ENCODE measurements at regions not wholly inside any gene's neighbourhood (a gene's known extent, or its start where the extent isn't known, plus 50 kb on each side); places are given as distances from the start of the nearest gene placed in this dataset.

GRCh38 chr14:96629082-96629481, 126.9 kb downstream of the PAPOLA start:
- no CpG with 5 or more reads among the region's 9 CpGs for WGBS (ENCODE audit: extremely low coverage, insufficient read length, low lambda C conversion rate)
- Histone ChIP-seq H3K18ac (ENCODE audit: insufficient read length, low read depth, low read length) (no peak overlapping the region), H3K9ac (ENCODE audit: extremely low read depth, insufficient read length, low read length) (no peak overlapping the region), H3K9me3 (ENCODE audit: control insufficient read depth, low read depth, low read length) (no peaks in the 10 kb centered on the region), H2BK120ac (ENCODE audit: low read depth, low read length, poor library complexity, severe bottlenecking) (no peak overlapping the region), H3K27me3 (ENCODE audit: insufficient read depth, low read length) (no peaks in the 10 kb centered on the region), H2BK20ac (ENCODE audit: low read depth, low read length, poor library complexity, severe bottlenecking) (no peak overlapping the region), H3K4ac (ENCODE audit: low read depth, low read length) (no peak overlapping the region), H3K79me1 (ENCODE audit: insufficient read depth, low read depth, low read length, poor library complexity, severe bottlenecking) (no peaks in the 10 kb centered on the region), H3K4me2 (ENCODE audit: insufficient read depth, insufficient read length, low read length) (no peak overlapping the region), H4K5ac (ENCODE audit: insufficient read length, low read depth, low read length) (no peak overlapping the region), H3K27ac (ENCODE audit: insufficient read length, low read depth, low read length) (no peak overlapping the region), H3K56ac (ENCODE audit: insufficient read length, low read depth, low read length) (no peak overlapping the region), H3K14ac (ENCODE audit: insufficient read depth, low read length) (no peak overlapping the region), H3K23me2 (ENCODE audit: insufficient read length, low read depth, low read length, poor library complexity, severe bottlenecking) (no peaks in the 10 kb centered on the region), H2BK15ac (ENCODE audit: low read depth, low read length) (no peak overlapping the region), H2BK5ac (ENCODE audit: insufficient read length, low read length) (no peak overlapping the region), H3K79me2 (ENCODE audit: insufficient read depth, low read length) (no peaks in the 10 kb centered on the region), H2AFZ (ENCODE audit: low read length) (no peak overlapping the region), H4K20me1 (ENCODE audit: control insufficient read depth, insufficient read depth, insufficient read length) (no peaks in the 10 kb centered on the region), H3K4me1 (ENCODE audit: insufficient read depth, low read length) (no peaks in the 10 kb centered on the region), H4K91ac (ENCODE audit: insufficient read length, low read depth, low read length) (no peak overlapping the region), H3K23ac (ENCODE audit: insufficient read length, low read depth, low read length) (no peak overlapping the region), H2AK5ac (ENCODE audit: insufficient read length, low read length) (no peak overlapping the region), H4K8ac (replicated peaks; ENCODE audit: insufficient read length, low read depth, low read length) (no peak overlapping the region), H2BK12ac (ENCODE audit: insufficient read length, low read depth, low read length) (no peak overlapping the region), H3T11ph (ENCODE audit: low read length) (no peak overlapping the region)
- no peak overlapping the region for H3K4me3 Mint-ChIP-seq
- no peak overlapping the region for H3K27ac Mint-ChIP-seq
- H3K36me3 Mint-ChIP-seq (ENCODE audit: insufficient read depth in 1 of 3, low read depth in 3 of 3), result no peaks in the 10 kb centered on the region
- peaks cover 1% of the 10 kb centered on the region for H3K27me3 Mint-ChIP-seq (ENCODE audit: low read depth)
- no peaks in the 10 kb centered on the region; a peak in 2 of 5 replicates for H3K9me3 Mint-ChIP-seq
- TF ChIP-seq, protein P1, sequence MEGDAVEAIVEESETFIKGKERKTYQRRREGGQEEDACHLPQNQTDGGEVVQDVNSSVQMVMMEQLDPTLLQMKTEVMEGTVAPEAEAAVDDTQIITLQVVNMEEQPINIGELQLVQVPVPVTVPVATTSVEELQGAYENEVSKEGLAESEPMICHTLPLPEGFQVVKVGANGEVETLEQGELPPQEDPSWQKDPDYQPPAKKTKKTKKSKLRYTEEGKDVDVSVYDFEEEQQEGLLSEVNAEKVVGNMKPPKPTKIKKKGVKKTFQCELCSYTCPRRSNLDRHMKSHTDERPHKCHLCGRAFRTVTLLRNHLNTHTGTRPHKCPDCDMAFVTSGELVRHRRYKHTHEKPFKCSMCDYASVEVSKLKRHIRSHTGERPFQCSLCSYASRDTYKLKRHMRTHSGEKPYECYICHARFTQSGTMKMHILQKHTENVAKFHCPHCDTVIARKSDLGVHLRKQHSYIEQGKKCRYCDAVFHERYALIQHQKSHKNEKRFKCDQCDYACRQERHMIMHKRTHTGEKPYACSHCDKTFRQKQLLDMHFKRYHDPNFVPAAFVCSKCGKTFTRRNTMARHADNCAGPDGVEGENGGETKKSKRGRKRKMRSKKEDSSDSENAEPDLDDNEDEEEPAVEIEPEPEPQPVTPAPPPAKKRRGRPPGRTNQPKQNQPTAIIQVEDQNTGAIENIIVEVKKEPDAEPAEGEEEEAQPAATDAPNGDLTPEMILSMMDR (conservative IDR thresholded peaks at IDR 0.05), result no peak
- DNase-seq, result peak; percentile 10
- H3K4me1 Mint-ChIP-seq, result peaks cover 2 to 15% of the 10 kb centered on the region in 2 experiments; a peak in 3 of 4 replicates

Data from H9 (cell line).